SK-N-SH treated with all-trans-retinoic acid at 6 μM for 48 hours (cell line): ENCODE measurements at regions not wholly inside any gene's neighbourhood (a gene's known extent, or its start where the extent isn't known, plus 50 kb on each side); places are given as distances from the start of the nearest gene placed in this dataset.

ENCODE experiments used
- ATAC-seq: fragments of 200-7000 bp; cut with Tn5 transposase; 3 replicates; pipeline ENCODE4 v1.9.1; 2020; ENCODE audit warnings: mild to moderate bottlenecking, moderate library complexity
- ARNTL ChIP-seq: fragments of 450-650 bp; formaldehyde crosslinking; IDR thresholded peaks from 2 replicates; pipeline ENCODE4 v1.5.0; 2020; ENCODE audit warnings: low read depth, mild to moderate bottlenecking, moderate library complexity, borderline replicate concordance
- BACH2 ChIP-seq: fragments of 250-450 bp; sonication (Bioruptor Pico); IDR thresholded peaks from 2 replicates; pipeline ENCODE4 v1.9.0; 2021; ENCODE audit warnings: mild to moderate bottlenecking, borderline replicate concordance
- CSDC2 ChIP-seq: fragments of 250-450 bp; sonication (Bioruptor Pico); IDR thresholded peaks from 2 replicates; pipeline ENCODE4 v1.5.0; 2020; ENCODE audit warnings: mild to moderate bottlenecking, moderate library complexity
- ESRRG ChIP-seq: fragments of 250-450 bp; sonication (Bioruptor Pico); IDR thresholded peaks from 2 replicates; pipeline ENCODE4 v1.6.1; 2021; ENCODE audit warnings: mild to moderate bottlenecking
- GLIS3 ChIP-seq: fragments of 250-450 bp; sonication (Bioruptor Pico); IDR thresholded peaks from 2 replicates; pipeline ENCODE4 v1.5.0; 2020; ENCODE audit warnings: mild to moderate bottlenecking, moderate library complexity
- ISL1 ChIP-seq: fragments of 250-450 bp; sonication (Bioruptor Pico); IDR thresholded peaks from 2 replicates; pipeline ENCODE4 v2.1.2; 2022; ENCODE audit warnings: mild to moderate bottlenecking, moderate library complexity
- RARB ChIP-seq: fragments of 250-450 bp; sonication (Bioruptor Pico); IDR thresholded peaks from 2 replicates; pipeline ENCODE4 v1.8.0; 2021; ENCODE audit warnings: mild to moderate bottlenecking, moderate library complexity
- TCF4 ChIP-seq: fragments of 250-450 bp; sonication (Bioruptor Pico); IDR thresholded peaks from 2 replicates; pipeline ENCODE4 v1.8.0; 2021; ENCODE audit warnings: mild to moderate bottlenecking, moderate library complexity, borderline replicate concordance
- ZC3H10 ChIP-seq: fragments of 250-450 bp; sonication (Bioruptor Pico); IDR thresholded peaks from 2 replicates; pipeline ENCODE4 v1.5.1; 2021; ENCODE audit warnings: mild to moderate bottlenecking, moderate library complexity
- ZFP3 ChIP-seq: fragments of 250-450 bp; sonication (Bioruptor Pico); IDR thresholded peaks from 2 replicates; pipeline ENCODE4 v1.5.0; 2020; ENCODE audit warnings: mild to moderate bottlenecking, moderate library complexity
- ZFP30 ChIP-seq: fragments of 450-650 bp; formaldehyde crosslinking; IDR thresholded peaks from 2 replicates; pipeline ENCODE4 v1.5.0; 2022; ENCODE audit warnings: mild to moderate bottlenecking, moderate library complexity
- ZNF565 ChIP-seq: fragments of 450-650 bp; formaldehyde crosslinking; conservative IDR thresholded peaks from 2 replicates; pipeline ENCODE4 v1.5.0; 2020; ENCODE audit warnings: low read depth, mild to moderate bottlenecking, moderate library complexity
- ZNF70 ChIP-seq: fragments of 450-650 bp; formaldehyde crosslinking; IDR thresholded peaks from 2 replicates; pipeline ENCODE4 v1.5.0; 2020; ENCODE audit warnings: mild to moderate bottlenecking, moderate library complexity
- ZNF8 ChIP-seq: fragments of 450-650 bp; formaldehyde crosslinking; IDR thresholded peaks from 2 replicates; pipeline ENCODE4 v1.5.0; 2020; ENCODE audit warnings: mild to moderate bottlenecking, moderate library complexity
- TF ChIP-seq, protein P1 (sequence below): fragments of 250-450 bp; sonication (Bioruptor Pico); IDR thresholded peaks from 2 replicates; pipeline ENCODE4 v1.5.0; 2020; ENCODE audit warnings: mild to moderate bottlenecking, moderate library complexity
- TF ChIP-seq, protein P2 (sequence below): fragments of 250-450 bp; sonication (Bioruptor Pico); IDR thresholded peaks from 2 replicates; pipeline ENCODE4 v1.5.1; 2021; ENCODE audit warnings: mild to moderate bottlenecking, moderate library complexity
- TF ChIP-seq, protein P3 (sequence below): fragments of 250-450 bp; sonication (Bioruptor Pico); IDR thresholded peaks from 2 replicates; pipeline ENCODE4 v1.5.1; 2020; ENCODE audit warnings: low read depth, mild to moderate bottlenecking, moderate library complexity
- TF ChIP-seq, protein P4 (sequence below): fragments of 250-450 bp; sonication (Bioruptor Pico); IDR thresholded peaks from 2 replicates; pipeline ENCODE4 v1.8.0; 2020; ENCODE audit warnings: mild to moderate bottlenecking, moderate library complexity, borderline replicate concordance

DNA sequence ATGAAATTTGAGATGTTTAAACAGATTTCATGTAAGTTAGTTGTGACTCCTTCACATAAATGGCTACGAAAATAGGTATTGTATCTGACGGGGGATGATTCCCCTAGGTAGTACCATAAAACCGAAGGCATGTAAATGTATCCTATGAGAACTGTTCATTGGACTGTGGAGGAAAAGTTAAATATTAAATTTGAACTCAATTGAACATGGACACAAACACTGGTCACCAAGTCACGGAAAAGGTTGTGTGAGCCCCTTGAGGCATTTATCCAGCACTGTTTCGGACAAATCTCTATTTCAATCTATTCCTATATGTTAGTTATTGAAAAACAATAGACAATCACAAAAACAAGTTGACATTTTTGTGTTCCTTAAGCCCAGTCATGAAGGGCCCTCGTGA, 1014.3 kb upstream of the NOVA1 start:
- TF ChIP-seq BACH2 (CRISPR knock-in tag) (no peak), GLIS3 (no peak), ISL1 (no peak), RARB (no peak), ZNF70 (CRISPR knock-in tag) (no peak), ZFP30 (CRISPR knock-in tag) (no peak), ZFP3 (no peak), ESRRG (no peak), ZNF8 (CRISPR knock-in tag) (no peak)
- TF ChIP-seq, protein P1, sequence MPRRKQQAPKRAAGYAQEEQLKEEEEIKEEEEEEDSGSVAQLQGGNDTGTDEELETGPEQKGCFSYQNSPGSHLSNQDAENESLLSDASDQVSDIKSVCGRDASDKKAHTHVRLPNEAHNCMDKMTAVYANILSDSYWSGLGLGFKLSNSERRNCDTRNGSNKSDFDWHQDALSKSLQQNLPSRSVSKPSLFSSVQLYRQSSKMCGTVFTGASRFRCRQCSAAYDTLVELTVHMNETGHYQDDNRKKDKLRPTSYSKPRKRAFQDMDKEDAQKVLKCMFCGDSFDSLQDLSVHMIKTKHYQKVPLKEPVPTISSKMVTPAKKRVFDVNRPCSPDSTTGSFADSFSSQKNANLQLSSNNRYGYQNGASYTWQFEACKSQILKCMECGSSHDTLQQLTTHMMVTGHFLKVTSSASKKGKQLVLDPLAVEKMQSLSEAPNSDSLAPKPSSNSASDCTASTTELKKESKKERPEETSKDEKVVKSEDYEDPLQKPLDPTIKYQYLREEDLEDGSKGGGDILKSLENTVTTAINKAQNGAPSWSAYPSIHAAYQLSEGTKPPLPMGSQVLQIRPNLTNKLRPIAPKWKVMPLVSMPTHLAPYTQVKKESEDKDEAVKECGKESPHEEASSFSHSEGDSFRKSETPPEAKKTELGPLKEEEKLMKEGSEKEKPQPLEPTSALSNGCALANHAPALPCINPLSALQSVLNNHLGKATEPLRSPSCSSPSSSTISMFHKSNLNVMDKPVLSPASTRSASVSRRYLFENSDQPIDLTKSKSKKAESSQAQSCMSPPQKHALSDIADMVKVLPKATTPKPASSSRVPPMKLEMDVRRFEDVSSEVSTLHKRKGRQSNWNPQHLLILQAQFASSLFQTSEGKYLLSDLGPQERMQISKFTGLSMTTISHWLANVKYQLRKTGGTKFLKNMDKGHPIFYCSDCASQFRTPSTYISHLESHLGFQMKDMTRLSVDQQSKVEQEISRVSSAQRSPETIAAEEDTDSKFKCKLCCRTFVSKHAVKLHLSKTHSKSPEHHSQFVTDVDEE (CRISPR knock-in tag), result no peak
- no peak for ATAC-seq

DNA sequence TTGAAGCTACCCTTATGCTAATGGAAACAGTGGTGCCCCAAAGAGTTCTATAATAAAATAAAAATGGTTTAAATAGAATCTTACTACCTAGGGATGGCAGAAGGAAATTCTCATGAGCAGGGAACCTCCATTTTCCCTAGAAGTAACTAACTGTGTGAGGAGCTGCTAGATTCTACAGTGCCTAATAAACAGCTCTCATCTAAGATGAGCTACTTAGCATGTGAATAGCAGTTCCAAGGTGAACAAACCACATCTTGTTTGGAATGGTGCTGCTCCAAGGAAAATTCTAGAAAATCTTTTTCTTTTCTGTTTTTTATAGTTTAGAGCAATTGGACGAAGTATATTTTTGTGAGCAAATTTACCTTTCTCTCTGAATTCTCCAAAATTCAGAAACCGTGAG, 1015.3 kb upstream of the NOVA1 start:
- ATAC-seq, result no peak
- TF ChIP-seq, protein P2, sequence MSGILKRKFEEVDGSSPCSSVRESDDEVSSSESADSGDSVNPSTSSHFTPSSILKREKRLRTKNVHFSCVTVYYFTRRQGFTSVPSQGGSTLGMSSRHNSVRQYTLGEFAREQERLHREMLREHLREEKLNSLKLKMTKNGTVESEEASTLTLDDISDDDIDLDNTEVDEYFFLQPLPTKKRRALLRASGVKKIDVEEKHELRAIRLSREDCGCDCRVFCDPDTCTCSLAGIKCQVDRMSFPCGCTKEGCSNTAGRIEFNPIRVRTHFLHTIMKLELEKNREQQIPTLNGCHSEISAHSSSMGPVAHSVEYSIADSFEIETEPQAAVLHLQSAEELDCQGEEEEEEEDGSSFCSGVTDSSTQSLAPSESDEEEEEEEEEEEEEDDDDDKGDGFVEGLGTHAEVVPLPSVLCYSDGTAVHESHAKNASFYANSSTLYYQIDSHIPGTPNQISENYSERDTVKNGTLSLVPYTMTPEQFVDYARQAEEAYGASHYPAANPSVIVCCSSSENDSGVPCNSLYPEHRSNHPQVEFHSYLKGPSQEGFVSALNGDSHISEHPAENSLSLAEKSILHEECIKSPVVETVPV, result no peak

DNA sequence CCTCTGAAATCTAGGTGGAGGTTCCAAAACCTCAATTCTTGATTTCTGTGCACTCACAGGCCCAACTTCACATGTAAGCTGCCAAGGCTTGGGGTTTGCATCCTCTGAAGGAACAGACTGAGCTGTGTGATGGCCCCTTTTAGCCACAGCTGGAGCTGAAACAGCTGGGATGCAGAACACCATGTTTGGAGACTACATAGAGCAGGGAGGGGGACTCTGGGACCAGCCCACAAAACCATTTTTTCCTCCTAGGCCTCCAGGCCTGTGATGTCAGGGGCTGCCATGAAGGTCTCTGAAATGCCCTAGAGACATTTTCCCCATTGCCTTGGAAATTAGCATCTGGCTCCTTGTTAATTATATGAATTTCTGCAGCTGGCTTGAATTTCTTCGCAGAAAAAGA, 1025.9 kb upstream of the NOVA1 start:
- TF ChIP-seq ZFP30 (CRISPR knock-in tag), result no peak
- TF ChIP-seq GLIS3, result no peak
- TF ChIP-seq, protein P2, result no peak
- no peak for TF ChIP-seq ZNF565
- TF ChIP-seq, protein P1 (CRISPR knock-in tag), result no peak
- TF ChIP-seq BACH2 (CRISPR knock-in tag), result no peak
- TF ChIP-seq TCF4 (CRISPR knock-in tag), result no peak
- TF ChIP-seq, protein P3, sequence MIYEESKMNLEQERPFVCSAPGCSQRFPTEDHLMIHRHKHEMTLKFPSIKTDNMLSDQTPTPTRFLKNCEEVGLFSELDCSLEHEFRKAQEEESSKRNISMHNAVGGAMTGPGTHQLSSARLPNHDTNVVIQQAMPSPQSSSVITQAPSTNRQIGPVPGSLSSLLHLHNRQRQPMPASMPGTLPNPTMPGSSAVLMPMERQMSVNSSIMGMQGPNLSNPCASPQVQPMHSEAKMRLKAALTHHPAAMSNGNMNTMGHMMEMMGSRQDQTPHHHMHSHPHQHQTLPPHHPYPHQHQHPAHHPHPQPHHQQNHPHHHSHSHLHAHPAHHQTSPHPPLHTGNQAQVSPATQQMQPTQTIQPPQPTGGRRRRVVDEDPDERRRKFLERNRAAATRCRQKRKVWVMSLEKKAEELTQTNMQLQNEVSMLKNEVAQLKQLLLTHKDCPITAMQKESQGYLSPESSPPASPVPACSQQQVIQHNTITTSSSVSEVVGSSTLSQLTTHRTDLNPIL, result no peak
- TF ChIP-seq ZC3H10, result no peak
- no peak for TF ChIP-seq CSDC2
- TF ChIP-seq, protein P4, sequence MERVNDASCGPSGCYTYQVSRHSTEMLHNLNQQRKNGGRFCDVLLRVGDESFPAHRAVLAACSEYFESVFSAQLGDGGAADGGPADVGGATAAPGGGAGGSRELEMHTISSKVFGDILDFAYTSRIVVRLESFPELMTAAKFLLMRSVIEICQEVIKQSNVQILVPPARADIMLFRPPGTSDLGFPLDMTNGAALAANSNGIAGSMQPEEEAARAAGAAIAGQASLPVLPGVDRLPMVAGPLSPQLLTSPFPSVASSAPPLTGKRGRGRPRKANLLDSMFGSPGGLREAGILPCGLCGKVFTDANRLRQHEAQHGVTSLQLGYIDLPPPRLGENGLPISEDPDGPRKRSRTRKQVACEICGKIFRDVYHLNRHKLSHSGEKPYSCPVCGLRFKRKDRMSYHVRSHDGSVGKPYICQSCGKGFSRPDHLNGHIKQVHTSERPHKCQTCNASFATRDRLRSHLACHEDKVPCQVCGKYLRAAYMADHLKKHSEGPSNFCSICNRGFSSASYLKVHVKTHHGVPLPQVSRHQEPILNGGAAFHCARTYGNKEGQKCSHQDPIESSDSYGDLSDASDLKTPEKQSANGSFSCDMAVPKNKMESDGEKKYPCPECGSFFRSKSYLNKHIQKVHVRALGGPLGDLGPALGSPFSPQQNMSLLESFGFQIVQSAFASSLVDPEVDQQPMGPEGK, result no peak
- no peak for TF ChIP-seq ARNTL (CRISPR knock-in tag)
- TF ChIP-seq ESRRG, result no peak
- TF ChIP-seq RARB, result no peak
- ATAC-seq, result no peak
